NCI-H2171 treated with DMSO at 0.1 percent for 48 hours (cell line): ENCODE measurements at regions not wholly inside any gene's neighbourhood (a gene's known extent, or its start where the extent isn't known, plus 50 kb on each side); places are given as distances from the start of the nearest gene placed in this dataset.
A peak's percentile ranks its signal among the peaks of the same experiment; 100 is the strongest.
"Not testable (repeated sequence)": the region's sequence is repeated elsewhere in the genome, so short reads cannot be mapped to it uniquely, and the experiment has no call there.

Source experiments
- DNase-seq: peaks from one replicate; lab custom pipeline; 2025; lab: John Stamatoyannopoulos, UW

- no peak for DNase-seq
These were observed 61.9 kb upstream of the ATP12A start for GRCh38 chr13:24618011-24618955.

DNA sequence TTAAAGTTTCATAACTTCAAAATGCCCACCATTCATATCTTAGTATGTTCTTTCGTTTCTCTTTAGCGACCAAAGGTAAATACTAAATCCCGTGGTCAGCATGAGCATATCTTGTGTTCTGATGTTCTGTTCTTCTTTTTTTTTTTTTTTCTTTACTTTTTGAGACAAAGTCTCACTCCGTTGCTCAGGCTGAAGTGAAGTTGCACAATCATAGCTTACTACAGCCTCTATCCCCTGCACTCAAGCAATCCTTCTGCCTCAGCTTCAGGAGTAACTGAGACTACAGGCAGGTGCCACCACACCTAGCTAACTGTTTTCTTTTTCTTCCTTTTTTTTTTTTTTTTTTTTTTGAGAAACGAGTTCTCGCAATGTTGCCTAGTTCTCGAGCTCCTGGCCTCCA, 60.9 kb upstream of the ATP12A start:
- no peak for DNase-seq

DNA sequence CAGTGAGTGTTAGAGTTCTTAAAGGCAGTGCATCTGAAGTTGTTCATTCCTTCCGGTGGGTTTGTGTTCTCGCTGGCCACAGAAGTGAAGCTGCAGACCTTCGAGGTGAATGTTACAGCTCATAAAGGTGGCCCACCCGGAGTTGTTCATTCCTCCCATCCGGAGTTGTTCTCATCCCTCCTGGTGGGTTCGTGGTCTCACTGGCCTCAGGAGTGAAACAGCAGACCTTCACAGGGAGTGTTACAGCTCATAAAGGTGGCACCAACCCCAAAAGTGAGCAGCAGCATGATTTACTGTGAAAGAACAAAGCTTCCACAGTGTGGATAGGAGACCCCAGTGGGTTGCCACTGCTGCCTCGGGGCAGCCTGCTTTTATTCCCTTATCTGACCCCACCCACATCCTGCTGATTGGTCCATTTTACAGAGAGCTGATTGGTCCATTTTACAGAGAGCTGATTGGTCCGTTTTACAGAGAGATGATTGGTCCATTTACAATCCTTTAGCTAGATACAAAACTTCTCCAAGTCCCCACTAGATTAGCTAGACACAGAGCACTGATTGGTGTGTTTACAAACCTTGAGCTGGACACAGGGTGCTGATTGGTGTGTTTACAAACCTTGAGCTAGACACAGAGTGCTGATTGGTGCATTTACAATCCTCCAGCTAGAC, 57.6 kb upstream of the ATP12A start:
- DNase-seq: not testable (repeated sequence)

DNA sequence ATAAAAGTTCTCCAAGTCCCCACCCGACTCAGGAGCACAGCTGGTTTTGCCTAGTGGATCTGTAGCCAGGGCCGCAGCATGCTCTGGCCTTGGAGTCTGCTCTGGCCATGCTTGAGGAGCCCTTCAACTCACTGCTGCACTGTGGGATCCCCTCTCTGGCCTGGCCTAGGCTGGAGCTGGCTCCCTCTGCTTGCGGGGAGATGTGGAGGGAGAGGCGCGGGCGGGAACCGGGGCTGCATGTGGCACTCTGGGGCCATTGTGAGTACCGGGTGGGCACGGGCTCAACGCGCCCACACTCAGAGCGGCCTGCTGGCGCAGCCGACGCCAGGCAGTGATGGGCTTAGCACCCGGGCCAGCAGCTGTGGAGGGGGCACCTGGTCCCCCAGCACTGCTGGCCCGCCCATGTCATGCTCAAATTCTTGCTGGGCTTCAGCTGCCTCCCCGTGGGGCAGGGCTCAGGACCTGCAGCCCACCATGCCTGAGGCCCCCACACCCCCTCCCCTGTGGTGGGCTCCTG, 57.0 kb upstream of the ATP12A start:
- no peak for DNase-seq

- DNase-seq: no peak
These were observed 55.8 kb upstream of the ATP12A start for GRCh38 chr13:24624363-24624762.

- DNase-seq: no peak
These were observed 55.4 kb upstream of the ATP12A start for GRCh38 chr13:24624801-24625231.

DNA sequence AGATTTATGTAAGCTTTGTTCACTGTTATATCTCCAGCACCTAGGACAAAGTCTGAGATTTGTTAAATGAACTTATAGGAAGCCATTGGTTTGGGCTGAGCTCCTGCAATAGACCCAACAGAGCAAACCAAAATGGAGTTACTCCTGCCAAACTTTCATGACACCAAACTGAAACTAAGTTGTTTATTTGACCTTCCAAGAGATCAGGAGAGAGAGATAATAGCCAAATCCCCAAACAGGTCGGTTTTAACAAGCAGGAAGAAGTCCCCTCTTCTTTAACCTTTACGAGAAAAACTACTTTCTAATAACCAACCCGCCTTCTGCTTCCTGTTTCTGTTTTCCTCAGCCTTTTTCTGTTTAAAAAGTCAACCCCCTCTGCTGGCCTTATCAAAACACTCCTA, 54.9 kb upstream of the ATP12A start:
- no peak for DNase-seq

- no peak for DNase-seq
These were observed 54.0 kb upstream of the ATP12A start for GRCh38 chr13:24625870-24626849.

DNA sequence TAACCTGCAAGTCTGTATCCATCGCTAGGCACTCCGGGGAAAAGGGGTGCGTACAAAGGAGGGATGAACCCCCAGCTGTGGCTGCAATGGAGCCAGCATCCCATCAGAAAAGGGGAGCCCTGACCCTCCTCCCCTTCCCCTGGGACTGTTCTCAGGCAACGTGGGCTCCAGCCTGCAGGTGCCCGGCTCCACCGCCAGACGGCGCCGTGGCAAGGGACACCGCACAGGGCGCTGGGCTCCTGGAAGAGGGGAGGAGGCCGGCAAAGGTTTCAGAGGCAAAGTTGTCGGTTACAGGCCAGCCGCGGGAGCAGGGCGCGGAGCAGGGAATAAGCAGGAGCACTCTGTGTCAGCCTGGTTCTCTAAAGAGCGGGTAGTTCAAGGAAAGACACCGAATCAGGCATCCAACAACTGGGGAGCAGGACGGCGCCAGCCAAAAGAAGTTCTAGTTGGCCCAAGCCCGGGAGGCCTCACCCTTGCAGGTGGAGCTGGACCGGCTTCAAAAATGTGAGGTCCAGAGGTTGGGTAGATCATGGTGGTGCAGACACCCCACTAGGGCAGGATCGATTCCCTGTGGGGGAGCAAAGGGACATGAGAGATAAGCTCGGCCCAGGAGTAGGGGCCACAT, 53.0 kb upstream of the ATP12A start:
- DNase-seq: no peak

- DNase-seq: peak; percentile 50
These were observed 52.3 kb upstream of the ATP12A start for GRCh38 chr13:24627946-24628345.

DNA sequence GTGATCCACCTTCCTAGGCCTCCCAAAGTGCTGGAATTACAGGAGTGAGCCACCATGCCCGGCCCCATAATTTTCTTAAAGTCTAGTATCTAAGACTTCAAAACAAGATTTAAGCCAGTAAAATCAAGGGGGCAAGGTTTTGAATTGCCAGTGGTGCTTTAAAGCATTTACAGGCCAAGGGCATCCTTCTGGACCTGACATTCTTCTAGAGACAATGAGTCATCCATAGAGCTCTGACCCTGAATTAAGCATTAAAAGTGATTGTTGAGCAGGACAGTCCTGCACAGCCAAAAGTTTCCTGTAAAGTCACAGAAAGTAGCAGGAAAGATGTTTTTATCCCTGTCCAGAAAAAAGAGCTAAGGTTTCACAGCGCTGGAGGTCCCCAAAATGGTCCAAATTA, 50.9 kb upstream of the ATP12A start:
- DNase-seq: no peak

- no peak for DNase-seq
These were observed 50.1 kb upstream of the ATP12A start for GRCh38 chr13:24630121-24630520.
